Right lobe of liver (tissue), 4 donors: ENCODE measurements at regions not wholly inside any gene's neighbourhood (a gene's known extent, or its start where the extent isn't known, plus 50 kb on each side); places are given as distances from the start of the nearest gene placed in this dataset.

ENCODE experiments used
- POLR2A ChIP-seq: fragments of 450-650 bp; IDR thresholded peaks from one replicate; pipeline ENCODE4 v1.6.1; 2017; ENCODE audit warnings: antibody characterized with exemption, mild to moderate bottlenecking
- TF ChIP-seq, protein P1 (sequence below), 4 donors: fragments of 200-600 bp in 3 of 4; fragments of 450-650 bp in 1 of 4; IDR thresholded peaks; one replicate each; pipeline versions ENCODE4 v1.5.1 to v1.8.0; 2016 to 2022; ENCODE audit warnings: antibody characterized with exemption in 4 of 4, mild to moderate bottlenecking in 2 of 4
- donor health status: DM: no; HTN: no; CAD: no.
- donor health status: DM: no; HTN: no; CAD: no.
- donor health status: DM: no; HTN: yes; CAD: no.

DNA sequence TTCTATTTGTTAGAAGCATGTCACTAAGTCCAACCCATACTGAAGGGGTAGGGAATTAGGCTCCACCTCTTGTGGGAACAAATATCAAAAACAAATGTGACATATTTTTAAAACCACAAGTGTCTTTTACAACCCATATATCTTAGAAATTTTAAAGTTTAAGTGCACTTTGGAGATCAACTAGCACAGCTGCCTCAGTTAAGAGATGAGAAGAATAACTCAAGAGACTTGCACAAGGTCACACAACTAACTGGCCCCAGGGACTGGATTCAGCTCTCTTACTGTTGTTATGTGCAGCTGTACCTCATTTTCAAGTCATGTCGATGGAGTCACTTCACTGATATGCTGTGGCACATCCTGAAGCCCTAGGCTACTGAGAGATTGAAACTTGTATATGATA is 102.9 kb upstream of the BMP2 start:
- TF ChIP-seq, protein P1, sequence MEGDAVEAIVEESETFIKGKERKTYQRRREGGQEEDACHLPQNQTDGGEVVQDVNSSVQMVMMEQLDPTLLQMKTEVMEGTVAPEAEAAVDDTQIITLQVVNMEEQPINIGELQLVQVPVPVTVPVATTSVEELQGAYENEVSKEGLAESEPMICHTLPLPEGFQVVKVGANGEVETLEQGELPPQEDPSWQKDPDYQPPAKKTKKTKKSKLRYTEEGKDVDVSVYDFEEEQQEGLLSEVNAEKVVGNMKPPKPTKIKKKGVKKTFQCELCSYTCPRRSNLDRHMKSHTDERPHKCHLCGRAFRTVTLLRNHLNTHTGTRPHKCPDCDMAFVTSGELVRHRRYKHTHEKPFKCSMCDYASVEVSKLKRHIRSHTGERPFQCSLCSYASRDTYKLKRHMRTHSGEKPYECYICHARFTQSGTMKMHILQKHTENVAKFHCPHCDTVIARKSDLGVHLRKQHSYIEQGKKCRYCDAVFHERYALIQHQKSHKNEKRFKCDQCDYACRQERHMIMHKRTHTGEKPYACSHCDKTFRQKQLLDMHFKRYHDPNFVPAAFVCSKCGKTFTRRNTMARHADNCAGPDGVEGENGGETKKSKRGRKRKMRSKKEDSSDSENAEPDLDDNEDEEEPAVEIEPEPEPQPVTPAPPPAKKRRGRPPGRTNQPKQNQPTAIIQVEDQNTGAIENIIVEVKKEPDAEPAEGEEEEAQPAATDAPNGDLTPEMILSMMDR (IDR thresholded peaks at IDR 0.05): no peak
- TF ChIP-seq POLR2A: no peak
